ENCODE measurements at regions not wholly inside any gene's neighbourhood (a gene's known extent, or its start where the extent isn't known, plus 50 kb on each side); places are given as distances from the start of the nearest gene placed in this dataset.

DNA sequence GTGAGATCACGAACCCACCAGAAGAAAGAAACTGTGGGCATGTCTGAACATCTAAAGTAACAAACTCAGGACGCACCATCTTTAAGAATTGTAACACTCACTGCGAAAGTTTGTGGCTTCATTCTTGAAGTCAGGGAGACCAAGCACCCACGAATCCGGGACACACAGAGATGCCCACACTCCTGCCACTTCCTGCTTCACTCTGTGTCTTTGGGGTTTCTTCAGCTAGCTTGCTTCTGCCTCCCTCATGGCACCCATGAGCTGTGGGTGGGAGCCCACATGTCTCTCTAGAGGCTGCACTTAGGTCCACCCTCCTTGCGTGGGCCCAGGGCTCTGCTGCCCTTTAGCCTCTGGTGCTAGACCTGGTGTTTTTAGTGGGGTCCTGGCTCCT lies 61.2 kb upstream of the CNOT6 start:
- Histone ChIP-seq H3K27ac (ENCODE audit: low read depth in 1 of 2, low read length in 1 of 2) (no peak overlapping the region), H3K27me3 (ENCODE audit: control insufficient read depth in 3 of 3, insufficient read depth in 3 of 3, low read length in 2 of 3) (peaks cover 0 to 2% (median 0%) of the 10 kb centered on the region in 3 donors), H3K36me3 (ENCODE audit: control insufficient read depth in 4 of 4, insufficient read depth in 4 of 4, low read length in 4 of 4) (no peaks in the 10 kb centered on the region), H3K4me3 (no peak overlapping the region), H3K9ac (ENCODE audit: insufficient read depth in 1 of 2, low read length in 2 of 2) (no peak overlapping the region), H3K4me1 (ENCODE audit: control insufficient read depth in 5 of 5, insufficient read depth in 5 of 5, low read length in 5 of 5) (no peaks in the 10 kb centered on the region), H3K9me3 (ENCODE audit: control insufficient read depth in 4 of 4, insufficient read depth in 3 of 4, low read length in 3 of 4) (no peaks in the 10 kb centered on the region)
- no peak for DNase-seq
- ATAC-seq (ENCODE audit: insufficient read depth, low FRiP score), result no peak
- 71 to 85% methylated on average over 6 of the region's 6 CpGs for WGBS, 2 donors
- TF ChIP-seq, protein P1, sequence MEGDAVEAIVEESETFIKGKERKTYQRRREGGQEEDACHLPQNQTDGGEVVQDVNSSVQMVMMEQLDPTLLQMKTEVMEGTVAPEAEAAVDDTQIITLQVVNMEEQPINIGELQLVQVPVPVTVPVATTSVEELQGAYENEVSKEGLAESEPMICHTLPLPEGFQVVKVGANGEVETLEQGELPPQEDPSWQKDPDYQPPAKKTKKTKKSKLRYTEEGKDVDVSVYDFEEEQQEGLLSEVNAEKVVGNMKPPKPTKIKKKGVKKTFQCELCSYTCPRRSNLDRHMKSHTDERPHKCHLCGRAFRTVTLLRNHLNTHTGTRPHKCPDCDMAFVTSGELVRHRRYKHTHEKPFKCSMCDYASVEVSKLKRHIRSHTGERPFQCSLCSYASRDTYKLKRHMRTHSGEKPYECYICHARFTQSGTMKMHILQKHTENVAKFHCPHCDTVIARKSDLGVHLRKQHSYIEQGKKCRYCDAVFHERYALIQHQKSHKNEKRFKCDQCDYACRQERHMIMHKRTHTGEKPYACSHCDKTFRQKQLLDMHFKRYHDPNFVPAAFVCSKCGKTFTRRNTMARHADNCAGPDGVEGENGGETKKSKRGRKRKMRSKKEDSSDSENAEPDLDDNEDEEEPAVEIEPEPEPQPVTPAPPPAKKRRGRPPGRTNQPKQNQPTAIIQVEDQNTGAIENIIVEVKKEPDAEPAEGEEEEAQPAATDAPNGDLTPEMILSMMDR (IDR thresholded peaks at IDR 0.05; ENCODE audit: control extremely low read depth, extremely low read depth), result no peak

DNA sequence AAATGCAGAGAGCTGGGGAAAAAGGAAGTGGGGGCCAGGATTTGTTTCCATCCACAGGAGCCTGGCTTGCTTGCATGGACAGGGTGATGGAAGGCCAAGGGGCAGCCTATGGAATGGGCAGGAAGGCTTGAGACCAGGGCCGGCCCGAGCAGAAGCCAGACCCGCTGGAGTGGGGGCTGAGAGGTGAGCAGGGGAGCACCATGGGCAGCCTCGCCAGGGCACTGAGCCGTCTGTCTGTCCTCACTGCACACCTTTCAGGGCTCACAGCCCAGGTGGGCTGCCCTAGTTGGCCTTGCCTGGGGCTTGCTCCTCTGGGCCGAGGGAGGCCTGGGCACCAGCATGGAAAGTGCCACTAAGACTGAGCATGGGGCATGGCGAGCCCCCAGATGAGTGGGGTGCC lies 58.6 kb upstream of the CNOT6 start:
- Histone ChIP-seq H3K4me3 (no peak overlapping the region), H3K4me1 (ENCODE audit: control insufficient read depth in 5 of 5, insufficient read depth in 5 of 5, low read length in 5 of 5) (peaks cover 0 to 2% (median 0%) of the 10 kb centered on the region in 5 donors), H3K9ac (ENCODE audit: insufficient read depth in 1 of 2, low read length in 2 of 2) (no peak overlapping the region), H3K27ac (ENCODE audit: low read depth in 1 of 2, low read length in 1 of 2) (no peak overlapping the region), H3K36me3 (ENCODE audit: control insufficient read depth in 4 of 4, insufficient read depth in 4 of 4, low read length in 4 of 4) (no peaks in the 10 kb centered on the region), H3K9me3 (ENCODE audit: control insufficient read depth in 4 of 4, insufficient read depth in 3 of 4, low read length in 3 of 4) (peaks cover 0 to 2% (median 1%) of the 10 kb centered on the region in 4 donors), H3K27me3 (ENCODE audit: control insufficient read depth in 3 of 3, insufficient read depth in 3 of 3, low read length in 2 of 3) (no peaks in the 10 kb centered on the region)
- DNase-seq, result no peak
- WGBS, 2 donors, result 95 to 97% methylated on average over 7 of the region's 7 CpGs
- TF ChIP-seq, protein P1 (IDR thresholded peaks at IDR 0.05; ENCODE audit: control extremely low read depth, extremely low read depth), result no peak
- ATAC-seq (ENCODE audit: insufficient read depth, low FRiP score), result no peak

- Histone ChIP-seq H3K9me3 (ENCODE audit: control insufficient read depth in 4 of 4, insufficient read depth in 3 of 4, low read length in 3 of 4) (peaks cover 0 to 2% (median 1%) of the 10 kb centered on the region in 4 donors), H3K9ac (ENCODE audit: insufficient read depth in 1 of 2, low read length in 2 of 2) (no peak overlapping the region), H3K4me3 (no peak overlapping the region), H3K36me3 (ENCODE audit: control insufficient read depth in 4 of 4, insufficient read depth in 4 of 4, low read length in 4 of 4) (no peaks in the 10 kb centered on the region), H3K27ac (ENCODE audit: low read depth in 1 of 2, low read length in 1 of 2) (no peak overlapping the region), H3K27me3 (ENCODE audit: control insufficient read depth in 3 of 3, insufficient read depth in 3 of 3, low read length in 2 of 3) (no peaks in the 10 kb centered on the region), H3K4me1 (ENCODE audit: control insufficient read depth in 5 of 5, insufficient read depth in 5 of 5, low read length in 5 of 5) (peaks cover 0 to 2% (median 0%) of the 10 kb centered on the region in 5 donors)
- 81 to 86% methylated on average over 13 of the region's 13 CpGs for WGBS, 2 donors
- DNase-seq, result no peak
- TF ChIP-seq, protein P1 (IDR thresholded peaks at IDR 0.05; ENCODE audit: control extremely low read depth, extremely low read depth), result no peak
- ATAC-seq (ENCODE audit: insufficient read depth, low FRiP score), result no peak
Observed at GRCh38 chr5:180436275-180436674, 57.9 kb upstream of the CNOT6 start.

DNA sequence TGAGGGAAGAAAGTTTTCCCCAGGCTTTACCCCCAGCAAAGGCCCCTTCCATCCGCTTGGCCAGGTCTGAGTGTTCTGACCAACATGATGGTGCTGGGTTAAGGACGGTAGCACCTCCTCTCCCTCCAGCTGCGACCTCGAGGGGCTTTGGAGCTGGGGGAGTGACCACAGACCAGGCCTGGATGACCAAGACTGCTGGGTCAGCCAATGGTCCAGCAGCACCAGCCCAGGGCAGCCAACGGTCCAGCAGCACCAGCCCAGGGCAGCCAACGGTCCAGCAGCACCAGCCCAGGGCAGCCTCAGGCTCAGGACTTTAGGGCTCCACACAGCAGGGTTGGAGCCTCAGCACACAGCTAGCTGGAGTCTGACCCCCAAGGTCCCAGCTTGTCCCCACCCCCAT lies 57.2 kb upstream of the CNOT6 start:
- Histone ChIP-seq H3K27ac (ENCODE audit: low read depth in 1 of 2, low read length in 1 of 2) (no peak overlapping the region), H3K36me3 (ENCODE audit: control insufficient read depth in 4 of 4, insufficient read depth in 4 of 4, low read length in 4 of 4) (no peaks in the 10 kb centered on the region), H3K27me3 (ENCODE audit: control insufficient read depth in 3 of 3, insufficient read depth in 3 of 3, low read length in 2 of 3) (no peaks in the 10 kb centered on the region), H3K9ac (ENCODE audit: insufficient read depth in 1 of 2, low read length in 2 of 2) (no peak overlapping the region), H3K9me3 (ENCODE audit: control insufficient read depth in 4 of 4, insufficient read depth in 3 of 4, low read length in 3 of 4) (peaks cover 0 to 2% (median 1%) of the 10 kb centered on the region in 4 donors), H3K4me1 (ENCODE audit: control insufficient read depth in 5 of 5, insufficient read depth in 5 of 5, low read length in 5 of 5) (peaks cover 0 to 2% (median 0%) of the 10 kb centered on the region in 5 donors), H3K4me3 (no peak overlapping the region)
- ATAC-seq (ENCODE audit: insufficient read depth, low FRiP score), result no peak
- no peak for DNase-seq
- TF ChIP-seq, protein P1 (IDR thresholded peaks at IDR 0.05; ENCODE audit: control extremely low read depth, extremely low read depth), result no peak
- WGBS, 2 donors, result 55 to 74% methylated on average over 6 of the region's 6 CpGs
